SH-SY5Y (cell line): ENCODE measurements at regions not wholly inside any gene's neighbourhood (a gene's known extent, or its start where the extent isn't known, plus 50 kb on each side); places are given as distances from the start of the nearest gene placed in this dataset.

Experiments used
- GATA2 ChIP-seq: IDR thresholded peaks from 2 replicates; pipeline ENCODE4 v1.6.1; 2011; ENCODE audit warnings: mild to moderate bottlenecking, low read depth, low read length
- GATA3 ChIP-seq: IDR thresholded peaks from 2 replicates; pipeline ENCODE4 v1.6.1; 2011; ENCODE audit warnings: low read depth, mild to moderate bottlenecking, low read length, moderate library complexity

DNA sequence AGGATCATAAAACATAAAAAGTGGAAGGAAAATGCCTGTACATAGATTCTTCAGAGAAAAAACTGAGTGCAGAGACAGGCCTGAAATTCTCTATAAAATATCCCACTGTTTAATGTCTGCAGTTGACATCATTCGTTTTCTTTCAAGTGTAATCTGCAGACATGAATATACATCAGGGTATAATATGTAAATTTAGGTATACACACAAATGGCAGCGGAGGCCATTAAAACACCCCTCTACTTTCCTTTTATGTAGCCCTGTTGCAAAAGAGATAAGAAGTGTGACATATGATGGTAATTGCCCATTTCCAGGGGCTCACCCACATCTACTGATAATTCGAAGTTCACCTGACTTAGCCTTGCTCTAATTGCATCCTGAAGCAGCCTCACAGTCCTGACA is 164.3 kb downstream of the SLC24A2 start:
- TF ChIP-seq GATA2 (no peak), GATA3 (no peak)
